ENCODE measurements at regions not wholly inside any gene's neighbourhood (a gene's known extent, or its start where the extent isn't known, plus 50 kb on each side); places are given as distances from the start of the nearest gene placed in this dataset.

DNA sequence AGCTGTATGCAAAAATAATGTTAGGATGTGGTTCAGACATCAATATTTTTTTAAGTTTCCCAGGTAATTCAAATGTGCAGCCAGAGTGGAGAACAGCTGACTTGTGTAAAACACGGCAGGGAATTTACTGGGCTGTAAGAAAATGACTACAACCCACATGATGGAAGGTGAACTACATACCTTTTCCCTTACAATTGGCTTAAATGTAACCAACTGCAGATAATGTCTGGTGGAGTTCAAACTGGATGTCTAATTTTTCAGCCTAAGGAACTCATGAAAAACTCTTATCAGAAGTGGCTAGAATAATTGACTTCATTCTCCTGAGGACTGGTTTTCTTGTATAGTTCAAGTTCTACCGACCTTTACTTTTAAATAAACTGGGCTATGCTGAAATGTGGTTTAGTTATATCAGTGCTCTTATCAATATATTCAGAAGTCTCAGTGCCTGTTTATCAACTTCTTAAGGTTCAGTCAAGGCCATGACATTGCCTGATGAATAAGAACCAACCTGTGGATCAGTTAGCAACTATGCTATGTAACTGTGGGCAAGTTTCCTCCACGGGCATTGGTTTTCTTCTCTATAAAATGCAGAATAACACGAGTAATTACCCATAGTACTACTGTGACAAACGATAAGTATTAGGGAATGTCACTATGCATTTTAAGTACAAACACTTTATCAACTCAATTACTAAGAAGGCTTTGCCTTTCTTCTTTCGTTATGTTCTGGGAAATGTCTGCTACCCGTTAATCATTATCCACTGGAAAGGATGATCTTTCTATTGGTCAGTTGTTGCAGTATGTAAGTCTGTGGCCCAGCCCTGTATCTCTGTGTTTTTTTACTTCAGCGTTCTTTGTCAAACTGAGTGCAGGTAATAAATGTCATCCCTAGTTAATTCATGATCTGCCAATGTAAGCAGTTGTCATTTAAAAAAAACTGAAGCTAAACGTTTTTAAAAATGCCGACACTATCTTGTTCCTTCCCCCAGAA, 181.6 kb downstream of the PCDH7 start:
- Histone ChIP-seq H3K27ac (ENCODE audit: insufficient read depth in 1 of 2, low read depth in 1 of 2, low read length in 2 of 2, poor library complexity in 1 of 2, severe bottlenecking in 2 of 2) (no peak overlapping the region), H3K4me1 (ENCODE audit: control extremely low read depth in 1 of 4, control insufficient read depth in 4 of 4, insufficient read depth in 4 of 4, low read length in 3 of 4) (no peaks in the 10 kb centered on the region), H3K4me3 (ENCODE audit: control insufficient read depth in 1 of 7, extremely low read depth in 1 of 7, insufficient read depth in 4 of 7, low read depth in 2 of 7, low read length in 6 of 7) (no peak overlapping the region), H3K9me3 (ENCODE audit: control extremely low read depth in 1 of 5, control insufficient read depth in 4 of 5, insufficient read depth in 2 of 5, low read depth in 1 of 5, low read length in 4 of 5) (no peaks in the 10 kb centered on the region), H3K36me3 (ENCODE audit: control insufficient read depth in 4 of 4, insufficient read depth in 4 of 4, low read length in 3 of 4) (no peaks in the 10 kb centered on the region), H3K27me3 (replicated peaks in 2 of 5; ENCODE audit: control insufficient read depth in 4 of 5, insufficient read depth in 5 of 5, low read length in 4 of 5) (no peaks in the 10 kb centered on the region)
- whole genome bisulfite sequencing (ENCODE audit: insufficient coverage): 100% methylated on average over 3 of the region's 10 CpGs
- ChIA-PET CTCF (no interaction called here), POLR2A (no interaction called here)
- no peak for DNase-seq

DNA sequence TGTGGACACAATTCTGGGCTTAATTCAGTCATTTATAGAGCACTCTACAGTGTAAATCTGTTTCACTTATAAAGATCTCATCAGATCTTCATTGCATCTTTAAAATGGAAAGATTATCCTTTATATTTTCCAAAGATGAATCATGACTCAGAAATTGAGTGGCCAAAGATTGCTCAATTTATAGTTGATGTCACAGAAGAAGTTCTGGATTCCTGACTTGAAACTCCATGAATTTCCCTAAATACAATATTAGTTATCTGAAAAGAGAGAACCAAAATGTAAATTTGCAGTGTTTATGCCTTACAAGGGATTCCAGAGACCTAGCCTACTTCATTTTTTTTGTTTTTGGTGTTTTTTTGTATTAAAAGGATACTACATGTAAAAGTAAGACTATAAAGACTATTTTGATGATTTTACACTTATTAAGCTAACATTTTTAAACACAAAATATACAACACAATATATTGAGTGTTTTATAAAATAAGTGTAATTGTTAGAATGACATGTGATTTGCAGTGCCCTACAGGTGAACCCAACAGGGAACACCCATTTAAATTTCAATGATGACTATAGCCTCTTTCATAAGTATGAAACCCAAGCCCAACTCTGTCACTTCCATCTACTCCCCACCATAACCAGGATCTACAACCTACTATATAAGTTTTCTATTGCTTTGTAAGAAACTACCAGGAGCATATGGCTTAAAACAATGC, 183.5 kb downstream of the PCDH7 start:
- no peaks in the 10 kb centered on the region for H3K4me1 ChIP-seq (ENCODE audit: control extremely low read depth in 1 of 4, control insufficient read depth in 4 of 4, insufficient read depth in 4 of 4, low read length in 3 of 4)
- no peak overlapping the region for H3K4me3 ChIP-seq (ENCODE audit: control insufficient read depth in 1 of 7, extremely low read depth in 1 of 7, insufficient read depth in 4 of 7, low read depth in 2 of 7, low read length in 6 of 7)
- POLR2A ChIA-PET: no interaction called here
- no peaks in the 10 kb centered on the region for H3K27me3 ChIP-seq (replicated peaks in 2 of 5; ENCODE audit: control insufficient read depth in 4 of 5, insufficient read depth in 5 of 5, low read length in 4 of 5)
- H3K9me3 ChIP-seq (ENCODE audit: control extremely low read depth in 1 of 5, control insufficient read depth in 4 of 5, insufficient read depth in 2 of 5, low read depth in 1 of 5, low read length in 4 of 5): no peaks in the 10 kb centered on the region
- CTCF ChIA-PET: no interaction called here
- H3K36me3 ChIP-seq (ENCODE audit: control insufficient read depth in 4 of 4, insufficient read depth in 4 of 4, low read length in 3 of 4): no peaks in the 10 kb centered on the region
- no peak overlapping the region for H3K27ac ChIP-seq (ENCODE audit: insufficient read depth in 1 of 2, low read depth in 1 of 2, low read length in 2 of 2, poor library complexity in 1 of 2, severe bottlenecking in 2 of 2)
- DNase-seq: no peak

DNA sequence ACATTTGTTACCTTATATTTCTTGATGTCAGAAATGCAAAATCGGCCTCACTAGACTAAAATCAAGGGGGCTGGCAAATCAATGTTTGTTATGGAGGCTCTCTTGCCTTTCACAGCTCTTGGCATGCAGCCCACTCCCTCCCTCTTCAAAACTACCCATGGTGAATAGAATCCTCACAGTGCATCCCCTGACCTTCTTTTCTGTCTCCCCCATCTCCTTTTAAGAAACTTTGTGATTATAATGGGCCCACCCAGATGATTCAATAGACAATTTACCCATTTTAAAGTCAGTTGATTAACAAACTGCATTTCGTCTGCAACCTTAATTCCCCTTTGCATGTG, 184.0 kb downstream of the PCDH7 start:
- CTCF ChIA-PET: no interaction called here
- 94% methylated on average over 2 of the region's 2 CpGs for WGBS (ENCODE audit: insufficient coverage)

GRCh38 chr4:30904588-30904987, 184.4 kb downstream of the PCDH7 start:
- ChIA-PET POLR2A (no interaction called here), CTCF (no interaction called here)
- WGBS (ENCODE audit: insufficient coverage): no CpG with 5 or more reads among the region's 2 CpGs

More for the DNA sequence above, 184.0 kb downstream of the PCDH7 start:
- H3K27ac ChIP-seq (ENCODE audit: insufficient read depth in 1 of 2, low read depth in 1 of 2, low read length in 2 of 2, poor library complexity in 1 of 2, severe bottlenecking in 2 of 2): no peak overlapping the region
- no peaks in the 10 kb centered on the region for H3K27me3 ChIP-seq (replicated peaks in 2 of 5; ENCODE audit: control insufficient read depth in 4 of 5, insufficient read depth in 5 of 5, low read length in 4 of 5)
- no peak overlapping the region for H3K4me3 ChIP-seq (ENCODE audit: control insufficient read depth in 1 of 7, extremely low read depth in 1 of 7, insufficient read depth in 4 of 7, low read depth in 2 of 7, low read length in 6 of 7)
- H3K4me1 ChIP-seq (ENCODE audit: control extremely low read depth in 1 of 4, control insufficient read depth in 4 of 4, insufficient read depth in 4 of 4, low read length in 3 of 4): no peaks in the 10 kb centered on the region
- POLR2A ChIA-PET: no interaction called here
- H3K36me3 ChIP-seq (ENCODE audit: control insufficient read depth in 4 of 4, insufficient read depth in 4 of 4, low read length in 3 of 4): no peaks in the 10 kb centered on the region
- no peak for DNase-seq
- no peaks in the 10 kb centered on the region for H3K9me3 ChIP-seq (ENCODE audit: control extremely low read depth in 1 of 5, control insufficient read depth in 4 of 5, insufficient read depth in 2 of 5, low read depth in 1 of 5, low read length in 4 of 5)

GRCh38 chr4:30912098-30912714, 192.0 kb downstream of the PCDH7 start:
- no peak overlapping the region for H3K4me3 ChIP-seq (ENCODE audit: control insufficient read depth in 1 of 7, extremely low read depth in 1 of 7, insufficient read depth in 4 of 7, low read depth in 2 of 7, low read length in 6 of 7)
- ChIA-PET POLR2A (no interaction called here), CTCF (no interaction called here)
- no peaks in the 10 kb centered on the region for H3K27me3 ChIP-seq (replicated peaks in 2 of 5; ENCODE audit: control insufficient read depth in 4 of 5, insufficient read depth in 5 of 5, low read length in 4 of 5)
- no peak for DNase-seq
- H3K27ac ChIP-seq (ENCODE audit: insufficient read depth in 1 of 2, low read depth in 1 of 2, low read length in 2 of 2, poor library complexity in 1 of 2, severe bottlenecking in 2 of 2): no peak overlapping the region
- H3K4me1 ChIP-seq (ENCODE audit: control extremely low read depth in 1 of 4, control insufficient read depth in 4 of 4, insufficient read depth in 4 of 4, low read length in 3 of 4): no peaks in the 10 kb centered on the region
- no peaks in the 10 kb centered on the region for H3K9me3 ChIP-seq (ENCODE audit: control extremely low read depth in 1 of 5, control insufficient read depth in 4 of 5, insufficient read depth in 2 of 5, low read depth in 1 of 5, low read length in 4 of 5)
- 22% methylated on average over 1 of the region's 1 CpG for WGBS (ENCODE audit: insufficient coverage)
- H3K36me3 ChIP-seq (ENCODE audit: control insufficient read depth in 4 of 4, insufficient read depth in 4 of 4, low read length in 3 of 4): no peaks in the 10 kb centered on the region

More at GRCh38 chr4:30904588-30904987, 184.4 kb downstream of the PCDH7 start:
- no peak overlapping the region for H3K4me3 ChIP-seq (ENCODE audit: control insufficient read depth in 1 of 7, extremely low read depth in 1 of 7, insufficient read depth in 4 of 7, low read depth in 2 of 7, low read length in 6 of 7)
- H3K4me1 ChIP-seq (ENCODE audit: control extremely low read depth in 1 of 4, control insufficient read depth in 4 of 4, insufficient read depth in 4 of 4, low read length in 3 of 4): no peaks in the 10 kb centered on the region
- no peak for DNase-seq
- no peak overlapping the region for H3K27ac ChIP-seq (ENCODE audit: insufficient read depth in 1 of 2, low read depth in 1 of 2, low read length in 2 of 2, poor library complexity in 1 of 2, severe bottlenecking in 2 of 2)
- H3K27me3 ChIP-seq (replicated peaks in 2 of 5; ENCODE audit: control insufficient read depth in 4 of 5, insufficient read depth in 5 of 5, low read length in 4 of 5): no peaks in the 10 kb centered on the region
- H3K36me3 ChIP-seq (ENCODE audit: control insufficient read depth in 4 of 4, insufficient read depth in 4 of 4, low read length in 3 of 4): no peaks in the 10 kb centered on the region
- H3K9me3 ChIP-seq (ENCODE audit: control extremely low read depth in 1 of 5, control insufficient read depth in 4 of 5, insufficient read depth in 2 of 5, low read depth in 1 of 5, low read length in 4 of 5): no peaks in the 10 kb centered on the region

- ChIA-PET POLR2A (no interaction called here), CTCF (no interaction called here)
- no peaks in the 10 kb centered on the region for H3K27me3 ChIP-seq (replicated peaks in 2 of 5; ENCODE audit: control insufficient read depth in 4 of 5, insufficient read depth in 5 of 5, low read length in 4 of 5)
- H3K27ac ChIP-seq (ENCODE audit: insufficient read depth in 1 of 2, low read depth in 1 of 2, low read length in 2 of 2, poor library complexity in 1 of 2, severe bottlenecking in 2 of 2): no peak overlapping the region
- 89% methylated on average over 1 of the region's 5 CpGs for WGBS (ENCODE audit: insufficient coverage)
- H3K9me3 ChIP-seq (ENCODE audit: control extremely low read depth in 1 of 5, control insufficient read depth in 4 of 5, insufficient read depth in 2 of 5, low read depth in 1 of 5, low read length in 4 of 5): no peaks in the 10 kb centered on the region
- no peak overlapping the region for H3K4me3 ChIP-seq (ENCODE audit: control insufficient read depth in 1 of 7, extremely low read depth in 1 of 7, insufficient read depth in 4 of 7, low read depth in 2 of 7, low read length in 6 of 7)
- H3K4me1 ChIP-seq (ENCODE audit: control extremely low read depth in 1 of 4, control insufficient read depth in 4 of 4, insufficient read depth in 4 of 4, low read length in 3 of 4): no peaks in the 10 kb centered on the region
- H3K36me3 ChIP-seq (ENCODE audit: control insufficient read depth in 4 of 4, insufficient read depth in 4 of 4, low read length in 3 of 4): no peaks in the 10 kb centered on the region
- DNase-seq: no peak
These were observed 196.4 kb downstream of the PCDH7 start for GRCh38 chr4:30916337-30917274.

All from common myeloid progenitor, CD34-positive (primary cell).